ENCODE measurements at regions not wholly inside any gene's neighbourhood (a gene's known extent, or its start where the extent isn't known, plus 50 kb on each side); places are given as distances from the start of the nearest gene placed in this dataset.

DNA sequence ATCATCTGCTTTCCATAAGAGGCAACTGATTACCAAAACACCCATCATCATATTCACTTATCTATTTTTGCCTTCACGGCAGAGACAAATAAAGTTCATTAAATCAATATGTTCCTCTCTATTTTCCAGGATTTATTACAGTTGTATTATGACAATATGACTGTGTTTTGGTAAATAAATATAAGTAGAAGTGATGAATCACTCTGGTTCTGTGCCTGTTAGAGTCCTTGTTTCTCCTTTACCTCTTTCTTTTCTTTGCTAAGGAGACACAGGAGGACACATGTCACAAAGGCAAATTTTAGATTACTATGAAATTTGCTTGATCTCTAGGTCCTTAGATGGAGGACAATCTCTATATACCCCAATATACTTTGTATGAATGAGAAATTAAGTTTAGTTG is 152.6 kb upstream of the PLSCR5 start:
- no peak for TF ChIP-seq SP1 (IDR thresholded peaks at IDR 0.05; ENCODE audit: low read depth)
- no peak for TF ChIP-seq EZH2phosphoT487 (IDR thresholded peaks at IDR 0.05; ENCODE audit: borderline replicate concordance)
- TF ChIP-seq, protein P1, sequence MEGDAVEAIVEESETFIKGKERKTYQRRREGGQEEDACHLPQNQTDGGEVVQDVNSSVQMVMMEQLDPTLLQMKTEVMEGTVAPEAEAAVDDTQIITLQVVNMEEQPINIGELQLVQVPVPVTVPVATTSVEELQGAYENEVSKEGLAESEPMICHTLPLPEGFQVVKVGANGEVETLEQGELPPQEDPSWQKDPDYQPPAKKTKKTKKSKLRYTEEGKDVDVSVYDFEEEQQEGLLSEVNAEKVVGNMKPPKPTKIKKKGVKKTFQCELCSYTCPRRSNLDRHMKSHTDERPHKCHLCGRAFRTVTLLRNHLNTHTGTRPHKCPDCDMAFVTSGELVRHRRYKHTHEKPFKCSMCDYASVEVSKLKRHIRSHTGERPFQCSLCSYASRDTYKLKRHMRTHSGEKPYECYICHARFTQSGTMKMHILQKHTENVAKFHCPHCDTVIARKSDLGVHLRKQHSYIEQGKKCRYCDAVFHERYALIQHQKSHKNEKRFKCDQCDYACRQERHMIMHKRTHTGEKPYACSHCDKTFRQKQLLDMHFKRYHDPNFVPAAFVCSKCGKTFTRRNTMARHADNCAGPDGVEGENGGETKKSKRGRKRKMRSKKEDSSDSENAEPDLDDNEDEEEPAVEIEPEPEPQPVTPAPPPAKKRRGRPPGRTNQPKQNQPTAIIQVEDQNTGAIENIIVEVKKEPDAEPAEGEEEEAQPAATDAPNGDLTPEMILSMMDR (IDR thresholded peaks at IDR 0.05 in 2 of 3, conservative IDR thresholded peaks at IDR 0.05 in 1 of 3; ENCODE audit: borderline replicate concordance in 1 of 3, insufficient read depth in 1 of 3, low read depth in 2 of 3, low read length in 2 of 3), result no peak
- TF ChIP-seq POLR2A (IDR thresholded peaks at IDR 0.05; ENCODE audit: borderline replicate concordance, extremely low read depth, insufficient read depth, insufficient read length), result no peak
- TF ChIP-seq EZH2 (IDR thresholded peaks at IDR 0.05), result no peak
- TF ChIP-seq, protein P2, sequence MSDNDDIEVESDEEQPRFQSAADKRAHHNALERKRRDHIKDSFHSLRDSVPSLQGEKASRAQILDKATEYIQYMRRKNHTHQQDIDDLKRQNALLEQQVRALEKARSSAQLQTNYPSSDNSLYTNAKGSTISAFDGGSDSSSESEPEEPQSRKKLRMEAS (IDR thresholded peaks at IDR 0.05), result no peak
